ENCODE measurements at regions not wholly inside any gene's neighbourhood (a gene's known extent, or its start where the extent isn't known, plus 50 kb on each side); places are given as distances from the start of the nearest gene placed in this dataset.

GRCh38 chr18:46324087-46324955 lies 220.1 kb downstream of the HAUS1 start:
- H3K4me3 ChIP-seq (ENCODE audit: low read depth, low read length): no peak overlapping the region
- no peak for TF ChIP-seq CTCF (IDR thresholded peaks at IDR 0.05; ENCODE audit: borderline replicate concordance, insufficient read depth, low read depth, low read length)

- no peak overlapping the region for H3K4me3 ChIP-seq (ENCODE audit: low read depth, low read length)
- TF ChIP-seq CTCF (IDR thresholded peaks at IDR 0.05; ENCODE audit: borderline replicate concordance, insufficient read depth, low read depth, low read length): no peak
Observed at GRCh38 chr18:46325895-46326294, 221.7 kb downstream of the HAUS1 start.

- no peak overlapping the region for H3K4me3 ChIP-seq (ENCODE audit: low read depth, low read length)
- TF ChIP-seq CTCF (IDR thresholded peaks at IDR 0.05; ENCODE audit: borderline replicate concordance, insufficient read depth, low read depth, low read length): no peak
Observed at GRCh38 chr18:46329736-46330246, 225.6 kb downstream of the HAUS1 start.

GRCh38 chr18:46331316-46331715 lies 227.1 kb downstream of the HAUS1 start:
- H3K4me3 ChIP-seq (ENCODE audit: low read depth, low read length): no peak overlapping the region
- no peak for TF ChIP-seq CTCF (IDR thresholded peaks at IDR 0.05; ENCODE audit: borderline replicate concordance, insufficient read depth, low read depth, low read length)

- TF ChIP-seq CTCF (IDR thresholded peaks at IDR 0.05; ENCODE audit: borderline replicate concordance, insufficient read depth, low read depth, low read length): no peak
- H3K4me3 ChIP-seq (ENCODE audit: low read depth, low read length): no peak overlapping the region
Observed at GRCh38 chr18:46332286-46332801, 228.2 kb downstream of the HAUS1 start.

GRCh38 chr18:46332921-46333341 lies 228.7 kb downstream of the HAUS1 start:
- no peak for TF ChIP-seq CTCF (IDR thresholded peaks at IDR 0.05; ENCODE audit: borderline replicate concordance, insufficient read depth, low read depth, low read length)
- no peak overlapping the region for H3K4me3 ChIP-seq (ENCODE audit: low read depth, low read length)

Measured in GM12875 (cell line).